GM18519 (cell line): ENCODE measurements at regions not wholly inside any gene's neighbourhood (a gene's known extent, or its start where the extent isn't known, plus 50 kb on each side); places are given as distances from the start of the nearest gene placed in this dataset.
A peak's percentile ranks its signal among the peaks of the same experiment; 100 is the strongest.
"Not testable (repeated sequence)": the region's sequence is repeated elsewhere in the genome, so short reads cannot be mapped to it uniquely, and the experiment has no call there.

ENCODE experiments used
- ATAC-seq: cut with Tn5 transposase; IDR thresholded peaks from one replicate; pipeline ENCODE4 v1.9.1; 2021; ENCODE audit warnings: mild to moderate bottlenecking, moderate library complexity; ENCODE audit not compliant: unreplicated experiment, low FRiP score

- ATAC-seq, result no peak
Observed at GRCh38 chr2:36170805-36171204, 184.8 kb upstream of the CRIM1 start.

GRCh38 chr2:36169843-36170242 lies 185.7 kb upstream of the CRIM1 start:
- ATAC-seq, result no peak

GRCh38 chr2:36168115-36168514 lies 187.5 kb upstream of the CRIM1 start:
- ATAC-seq, result no peak

GRCh38 chr2:36165132-36165531 lies 190.4 kb upstream of the CRIM1 start:
- ATAC-seq, result no peak

- no peak for ATAC-seq
Observed at GRCh38 chr2:36163520-36164254, 191.9 kb upstream of the CRIM1 start.

GRCh38 chr2:36157093-36157492 lies 198.5 kb upstream of the CRIM1 start:
- ATAC-seq, result not testable (repeated sequence)

- peak; percentile 97 for ATAC-seq
Observed at GRCh38 chr2:36147670-36148390, 207.7 kb upstream of the CRIM1 start.

- no peak for ATAC-seq
Observed at GRCh38 chr2:36146765-36147164, 208.8 kb upstream of the CRIM1 start.

- ATAC-seq, result no peak
Observed at GRCh38 chr2:36140391-36140790, 215.2 kb upstream of the CRIM1 start.

- ATAC-seq, result no peak
Observed at GRCh38 chr2:36137612-36138011, 218.0 kb upstream of the CRIM1 start.

- ATAC-seq, result no peak
Observed at GRCh38 chr2:36134281-36134680, 221.3 kb upstream of the CRIM1 start.

- ATAC-seq, result no peak
Observed at GRCh38 chr2:36128359-36128758, 227.2 kb upstream of the CRIM1 start.

GRCh38 chr2:36125702-36126101 lies 229.9 kb upstream of the CRIM1 start:
- no peak for ATAC-seq

GRCh38 chr2:36123995-36124394 lies 231.6 kb upstream of the CRIM1 start:
- no peak for ATAC-seq

GRCh38 chr2:36097022-36097421 lies 258.6 kb upstream of the CRIM1 start:
- ATAC-seq, result no peak

- not testable (repeated sequence) for ATAC-seq
Observed at GRCh38 chr2:36091844-36092741, 263.5 kb upstream of the CRIM1 start.

GRCh38 chr2:36088716-36089328 lies 266.8 kb upstream of the CRIM1 start:
- ATAC-seq, result no peak

GRCh38 chr2:36087344-36087743 lies 268.2 kb upstream of the CRIM1 start:
- ATAC-seq, result no peak

- no peak for ATAC-seq
Observed at GRCh38 chr2:36079793-36080192, 275.8 kb upstream of the CRIM1 start.

GRCh38 chr2:36074008-36074407 lies 281.6 kb upstream of the CRIM1 start:
- ATAC-seq, result no peak

- ATAC-seq, result no peak
Observed at GRCh38 chr2:36071698-36072097, 283.9 kb upstream of the CRIM1 start.
